Keratinocyte (primary cell): ENCODE measurements at regions not wholly inside any gene's neighbourhood (a gene's known extent, or its start where the extent isn't known, plus 50 kb on each side); places are given as distances from the start of the nearest gene placed in this dataset.

Experiments
- DNase-seq: peaks from one replicate; pipeline ENCODE4 v3.0.0-alpha.2; 2011; ENCODE audit warnings: low read depth, missing footprints, low spot score
- FAIRE-seq: peaks from 2 replicates; lab custom pipeline; 2011; peaks lifted over from hg19 to GRCh38; lab: Jason Lieb, UNC
- H2AFZ ChIP-seq: 2 replicates; pipeline ENCODE4 v1.6.0; 2012; ENCODE audit warnings: low read length, control low read depth, inconsistent platforms; ENCODE audit not compliant: control insufficient read depth
- H3K27ac ChIP-seq: 2 replicates; pipeline ENCODE4 v1.5.1; 2011; ENCODE audit warnings: low read length; ENCODE audit not compliant: control insufficient read depth, insufficient read depth
- H3K27me3 ChIP-seq: 3 replicates; pipeline ENCODE4 v1.6.0; 2011; ENCODE audit warnings: low read length; ENCODE audit not compliant: control insufficient read depth, insufficient read depth; ENCODE audit errors: extremely low read depth
- H3K36me3 ChIP-seq, 2 experiments: 2 replicates in 1 of 2; 3 replicates in 1 of 2; pipeline ENCODE4 v1.5.1; 2011; ENCODE audit warnings: low read length in 2 of 2, mild to moderate bottlenecking in 1 of 2; ENCODE audit not compliant: control insufficient read depth in 2 of 2, insufficient read depth in 2 of 2; ENCODE audit errors: extremely low read depth in 1 of 2
- H3K4me1 ChIP-seq: 3 replicates; pipeline ENCODE4 v1.5.1; 2011; ENCODE audit warnings: low read length; ENCODE audit not compliant: control insufficient read depth, insufficient read depth; ENCODE audit errors: extremely low read depth
- H3K4me2 ChIP-seq: 3 replicates; pipeline ENCODE4 v1.6.0; 2011; ENCODE audit warnings: low read depth, low read length; ENCODE audit not compliant: control insufficient read depth, insufficient read depth; ENCODE audit errors: extremely low read depth
- H3K4me3 ChIP-seq, 3 experiments: fragments of 200-600 bp in 1 of 3; sonication (generic) in 1 of 3; 2 replicates in 2 of 3; 3 replicates in 1 of 3; pipeline ENCODE4 v1.5.1; 2011 to 2016; ENCODE audit warnings: low read length in 3 of 3, mild to moderate bottlenecking in 3 of 3, control low read depth in 2 of 3, inconsistent platforms in 1 of 3, low read depth in 1 of 3, mixed read lengths in 1 of 3, mixed run types in 1 of 3, moderate library complexity in 1 of 3; ENCODE audit not compliant: control insufficient read depth in 2 of 3, insufficient read depth in 2 of 3; ENCODE audit errors: extremely low read depth in 1 of 3
- H3K79me2 ChIP-seq: 2 replicates; pipeline ENCODE4 v1.6.0; 2012; ENCODE audit warnings: low read length; ENCODE audit not compliant: control insufficient read depth, insufficient read depth
- H3K9ac ChIP-seq: 3 replicates; pipeline ENCODE4 v1.6.0; 2011; ENCODE audit warnings: low read length; ENCODE audit not compliant: control insufficient read depth, insufficient read depth; ENCODE audit errors: extremely low read depth
- H3K9me1 ChIP-seq: 3 replicates; pipeline ENCODE4 v1.6.0; 2011; ENCODE audit warnings: low read length; ENCODE audit not compliant: control insufficient read depth, insufficient read depth; ENCODE audit errors: extremely low read depth
- H3K9me3 ChIP-seq: 2 replicates; pipeline ENCODE4 v1.5.1; 2012; ENCODE audit warnings: low read depth, low read length; ENCODE audit not compliant: control insufficient read depth
- H4K20me1 ChIP-seq: 3 replicates; pipeline ENCODE4 v1.6.0; 2011; ENCODE audit warnings: low read length; ENCODE audit not compliant: control insufficient read depth, insufficient read depth; ENCODE audit errors: extremely low read depth
- EZH2 ChIP-seq: IDR thresholded peaks from one replicate; pipeline ENCODE4 v1.6.1; 2012; ENCODE audit warnings: inconsistent platforms, mild to moderate bottlenecking, low read length, moderate library complexity
- dilution Hi-C: fragments of 300-500 bp; cut with MboI; formaldehyde crosslinking; loops from one replicate; pipeline ENCODE4 v1.7.0; 2020; ENCODE audit warnings: low sequenced_read_pairs; ENCODE audit not compliant: extremely low pct_ligation_motif_present
- TF ChIP-seq, protein P1 (sequence below), 3 experiments: IDR thresholded peaks in 1 of 3; conservative IDR thresholded peaks in 1 of 3; optimal IDR thresholded peaks in 1 of 3; 2 replicates in 2 of 3; 3 replicates in 1 of 3; pipeline versions ENCODE3 to v1.5.1; 2011; ENCODE audit warnings: low read length in 3 of 3, mild to moderate bottlenecking in 3 of 3, moderate library complexity in 2 of 3, control low read depth in 1 of 3, inconsistent platforms in 1 of 3; ENCODE audit not compliant: insufficient read depth in 2 of 3; ENCODE audit errors: extremely low read depth in 1 of 3

DNA sequence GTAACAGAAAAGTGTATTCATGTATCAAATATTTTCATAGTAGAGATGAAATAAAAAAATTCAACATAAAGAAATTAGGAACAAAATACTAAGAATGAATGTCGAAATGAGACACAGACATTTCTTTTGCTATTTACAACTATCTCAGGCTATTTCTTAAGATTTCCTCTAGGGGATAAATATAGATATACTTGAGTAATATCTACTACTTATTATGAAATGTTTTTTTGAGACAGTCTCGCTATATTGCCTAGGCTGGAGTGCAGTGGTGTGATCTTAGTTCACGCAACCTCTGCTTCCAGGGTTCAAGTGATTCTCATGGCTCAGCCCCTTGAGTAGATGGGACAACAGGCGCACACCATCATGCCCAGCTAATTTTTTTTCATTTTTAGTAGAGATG lies 326.1 kb downstream of the RNF144A start:
- no peak for DNase-seq
- H3K9ac ChIP-seq, result no peak overlapping the region
- H3K4me2 ChIP-seq, result no peak overlapping the region
- no peak overlapping the region for H3K27ac ChIP-seq
- H2AFZ ChIP-seq, result no peak overlapping the region
- no peaks in the 10 kb centered on the region for H3K36me3 ChIP-seq
- dilution Hi-C loops, result no loop called here
- no peaks in the 10 kb centered on the region for H3K9me1 ChIP-seq
- no peaks in the 10 kb centered on the region for H3K79me2 ChIP-seq
- no peak for FAIRE-seq
- no peaks in the 10 kb centered on the region for H4K20me1 ChIP-seq
- TF ChIP-seq EZH2, result no peak
- TF ChIP-seq, protein P1, sequence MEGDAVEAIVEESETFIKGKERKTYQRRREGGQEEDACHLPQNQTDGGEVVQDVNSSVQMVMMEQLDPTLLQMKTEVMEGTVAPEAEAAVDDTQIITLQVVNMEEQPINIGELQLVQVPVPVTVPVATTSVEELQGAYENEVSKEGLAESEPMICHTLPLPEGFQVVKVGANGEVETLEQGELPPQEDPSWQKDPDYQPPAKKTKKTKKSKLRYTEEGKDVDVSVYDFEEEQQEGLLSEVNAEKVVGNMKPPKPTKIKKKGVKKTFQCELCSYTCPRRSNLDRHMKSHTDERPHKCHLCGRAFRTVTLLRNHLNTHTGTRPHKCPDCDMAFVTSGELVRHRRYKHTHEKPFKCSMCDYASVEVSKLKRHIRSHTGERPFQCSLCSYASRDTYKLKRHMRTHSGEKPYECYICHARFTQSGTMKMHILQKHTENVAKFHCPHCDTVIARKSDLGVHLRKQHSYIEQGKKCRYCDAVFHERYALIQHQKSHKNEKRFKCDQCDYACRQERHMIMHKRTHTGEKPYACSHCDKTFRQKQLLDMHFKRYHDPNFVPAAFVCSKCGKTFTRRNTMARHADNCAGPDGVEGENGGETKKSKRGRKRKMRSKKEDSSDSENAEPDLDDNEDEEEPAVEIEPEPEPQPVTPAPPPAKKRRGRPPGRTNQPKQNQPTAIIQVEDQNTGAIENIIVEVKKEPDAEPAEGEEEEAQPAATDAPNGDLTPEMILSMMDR (optimal IDR thresholded peaks at IDR 0.05 in 1 of 3, IDR thresholded peaks at IDR 0.05 in 1 of 3, conservative IDR thresholded peaks at IDR 0.05 in 1 of 3; ENCODE audit: extremely low read depth in 1 of 3, insufficient read depth in 2 of 3, low read length in 3 of 3), result no peak
- H3K9me3 ChIP-seq, result no peaks in the 10 kb centered on the region
- no peak overlapping the region for H3K4me3 ChIP-seq
- H3K27me3 ChIP-seq, result no peaks in the 10 kb centered on the region
- H3K4me1 ChIP-seq, result no peaks in the 10 kb centered on the region

GRCh38 chr2:7256377-7256776 lies 339.2 kb downstream of the RNF144A start:
- dilution Hi-C loops, result no loop called here

More at GRCh38 chr2:7256377-7256776, 339.2 kb downstream of the RNF144A start:
- Histone ChIP-seq H4K20me1 (no peaks in the 10 kb centered on the region), H3K4me1 (no peaks in the 10 kb centered on the region), H3K27me3 (no peaks in the 10 kb centered on the region), H3K4me2 (no peak overlapping the region), H3K79me2 (no peaks in the 10 kb centered on the region), H3K27ac (no peak overlapping the region), H3K9me1 (no peaks in the 10 kb centered on the region), H3K9me3 (no peaks in the 10 kb centered on the region), H3K36me3 (no peaks in the 10 kb centered on the region), H2AFZ (no peak overlapping the region), H3K9ac (no peak overlapping the region), H3K4me3 (no peak overlapping the region)
- no peak for FAIRE-seq
- no peak for DNase-seq
- TF ChIP-seq, protein P1 (optimal IDR thresholded peaks at IDR 0.05 in 1 of 3, IDR thresholded peaks at IDR 0.05 in 1 of 3, conservative IDR thresholded peaks at IDR 0.05 in 1 of 3; ENCODE audit: extremely low read depth in 1 of 3, insufficient read depth in 2 of 3, low read length in 3 of 3), result no peak
- TF ChIP-seq EZH2, result no peak
